Osteocyte (in vitro differentiated cells): ENCODE measurements at regions not wholly inside any gene's neighbourhood (a gene's known extent, or its start where the extent isn't known, plus 50 kb on each side); places are given as distances from the start of the nearest gene placed in this dataset.

Source experiments
- DNase-seq: peaks from one replicate; pipeline ENCODE4 v3.0.0; 2021; ENCODE audit warnings: mixed read lengths; ENCODE audit not compliant: unreplicated experiment; ENCODE audit errors: extremely low spot score
- H3K27ac Mint-ChIP-seq: one replicate; pipeline ENCODE4 v1.8.0; 2021; ENCODE audit warnings: mild to moderate bottlenecking, mixed read lengths; ENCODE audit not compliant: unreplicated experiment
- H3K27me3 Mint-ChIP-seq: one replicate; pipeline ENCODE4 v1.8.0; 2021; ENCODE audit warnings: mixed read lengths; ENCODE audit not compliant: unreplicated experiment
- H3K36me3 Mint-ChIP-seq: one replicate; pipeline ENCODE4 v1.8.0; 2021; ENCODE audit warnings: mixed read lengths; ENCODE audit not compliant: unreplicated experiment
- H3K4me1 Mint-ChIP-seq: one replicate; pipeline ENCODE4 v1.8.0; 2021; ENCODE audit warnings: mixed read lengths; ENCODE audit not compliant: unreplicated experiment
- H3K4me3 Mint-ChIP-seq: one replicate; pipeline ENCODE4 v1.8.0; 2021; ENCODE audit warnings: mild to moderate bottlenecking, moderate library complexity, mixed read lengths; ENCODE audit not compliant: unreplicated experiment
- H3K9me3 Mint-ChIP-seq: one replicate; pipeline ENCODE4 v1.8.0; 2021; ENCODE audit warnings: mixed read lengths; ENCODE audit not compliant: unreplicated experiment
- CTCF ChIP-seq: fragments of 200-600 bp; sonication (generic); IDR thresholded peaks from 2 replicates; pipeline ENCODE4 v1.5.0; 2021; ENCODE audit warnings: antibody characterized with exemption, mild to moderate bottlenecking, moderate library complexity

- Mint-ChIP-seq H3K36me3 (no peaks in the 10 kb centered on the region), H3K27me3 (no peaks in the 10 kb centered on the region), H3K27ac (no peak overlapping the region), H3K4me1 (peaks cover 24% of the 10 kb centered on the region), H3K9me3 (no peaks in the 10 kb centered on the region), H3K4me3 (no peak overlapping the region)
- no peak for TF ChIP-seq CTCF
- no peak for DNase-seq
These were observed 413.2 kb upstream of the ACTBL2 start for GRCh38 chr5:57895766-57896165.

- no peak overlapping the region for H3K27ac Mint-ChIP-seq
- DNase-seq, result no peak
- H3K4me1 Mint-ChIP-seq, result peaks cover 25% of the 10 kb centered on the region
- no peak overlapping the region for H3K4me3 Mint-ChIP-seq
- H3K9me3 Mint-ChIP-seq, result no peaks in the 10 kb centered on the region
- H3K27me3 Mint-ChIP-seq, result no peaks in the 10 kb centered on the region
- TF ChIP-seq CTCF, result no peak
- H3K36me3 Mint-ChIP-seq, result no peaks in the 10 kb centered on the region
These were observed 411.3 kb upstream of the ACTBL2 start for GRCh38 chr5:57893926-57894325.

- Mint-ChIP-seq H3K4me1 (peaks cover 29% of the 10 kb centered on the region), H3K36me3 (no peaks in the 10 kb centered on the region), H3K27me3 (no peaks in the 10 kb centered on the region), H3K4me3 (no peak overlapping the region), H3K27ac (no peak overlapping the region), H3K9me3 (no peaks in the 10 kb centered on the region)
- TF ChIP-seq CTCF, result no peak
- no peak for DNase-seq
These were observed 408.8 kb upstream of the ACTBL2 start for GRCh38 chr5:57891443-57891842.

GRCh38 chr5:57889558-57889957, 406.9 kb upstream of the ACTBL2 start:
- Mint-ChIP-seq H3K9me3 (no peaks in the 10 kb centered on the region), H3K4me3 (no peak overlapping the region), H3K27me3 (no peaks in the 10 kb centered on the region), H3K4me1 (peaks cover 23% of the 10 kb centered on the region), H3K36me3 (no peaks in the 10 kb centered on the region), H3K27ac (no peak overlapping the region)
- peak; percentile 45 for TF ChIP-seq CTCF
- DNase-seq, result no peak

GRCh38 chr5:57887851-57888621, 405.4 kb upstream of the ACTBL2 start:
- Mint-ChIP-seq H3K36me3 (no peaks in the 10 kb centered on the region), H3K27me3 (no peaks in the 10 kb centered on the region), H3K27ac (peak overlapping the region; percentile 13), H3K4me3 (no peak overlapping the region), H3K9me3 (no peaks in the 10 kb centered on the region), H3K4me1 (peaks cover 29% of the 10 kb centered on the region)
- TF ChIP-seq CTCF, result peak; percentile 71
- no peak for DNase-seq
